Stomach (tissue), 8 donors: ENCODE measurements at regions not wholly inside any gene's neighbourhood (a gene's known extent, or its start where the extent isn't known, plus 50 kb on each side); places are given as distances from the start of the nearest gene placed in this dataset.

ENCODE experiments used
- DNase-seq, 2 donors: peaks; one replicate each; pipeline versions ENCODE4 v3.0.0 to v3.0.0-alpha.2; 2013 to 2019
- H3K27ac ChIP-seq, 5 donors: fragments of 200-600 bp in 4 of 5; sonication (generic) in 4 of 5; one replicate each; pipeline ENCODE4 v1.5.1; 2013 to 2019; ENCODE audit warnings: mild to moderate bottlenecking in 1 of 5, moderate library complexity in 1 of 5
- H3K27me3 ChIP-seq, 3 donors: fragments of 200-600 bp; sonication (generic); one replicate each; pipeline ENCODE4 v1.5.1; 2017 to 2019; ENCODE audit warnings: mixed run types in 1 of 3
- H3K36me3 ChIP-seq, 4 donors: fragments of 200-600 bp; sonication (generic); 1 replicate in 3 of 4; 2 replicates in 1 of 4; pipeline ENCODE4 v1.5.1; 2016 to 2019
- H3K4me1 ChIP-seq, 4 donors: fragments of 200-600 bp; sonication (generic); one replicate each; pipeline ENCODE4 v1.5.1; 2016 to 2019
- H3K4me3 ChIP-seq, 4 donors: fragments of 200-600 bp; sonication (generic) in 3 of 4; one replicate each; pipeline ENCODE4 v1.5.1; 2016 to 2019; ENCODE audit warnings: mild to moderate bottlenecking in 1 of 4
- H3K9me3 ChIP-seq, 4 donors: fragments of 200-600 bp; sonication (generic); one replicate each; pipeline ENCODE4 v1.5.1; 2016 to 2019
- CTCF ChIP-seq, 7 experiments: fragments of 450-650 bp in 4 of 7; fragments of 200-600 bp in 3 of 7; sonication (generic) in 3 of 7; IDR thresholded peaks; one replicate each; pipeline ENCODE4 v1.5.1; 2016 to 2019; ENCODE audit warnings: antibody characterized with exemption in 7 of 7, control low read depth in 2 of 7, mild to moderate bottlenecking in 1 of 7
- EP300 ChIP-seq: sonication (generic); formaldehyde crosslinking; IDR thresholded peaks from one replicate; pipeline ENCODE4 v1.6.1; 2017; ENCODE audit warnings: antibody characterized with exemption
- POLR2A ChIP-seq, 4 donors: fragments of 450-650 bp; IDR thresholded peaks; one replicate each; pipeline ENCODE4 v1.6.1; 2016; ENCODE audit warnings: antibody characterized with exemption in 4 of 4, control low read depth in 2 of 4, mild to moderate bottlenecking in 1 of 4, moderate library complexity in 1 of 4
- POLR2AphosphoS5 ChIP-seq, 3 donors: sonication (generic); formaldehyde crosslinking; IDR thresholded peaks; one replicate each; pipeline ENCODE4 v1.6.1; 2016; ENCODE audit warnings: antibody characterized with exemption in 3 of 3
- WGBS, 5 donors: extraction: QIAGEN DNeasy Blood & Tissue Kit in 3 of 5; methylation state at CpG; one replicate each; pipeline versions ENCODE4 v1.1.5 to v1.1.7; 2013 to 2018; 5-methylcytosine and 5-hydroxymethylcytosine counted together
- intact Hi-C: fragments of 100-400 bp; cut with DNase I; formaldehyde crosslinking; loops from one replicate; pipeline ENCODE4 v1.15.1; 2023; ENCODE audit warnings: low total_unique reads
- donor health status: healthy with polysubstance abuse.
- donor health status: Bipolar disorder and iron deficiency.
- donor health status: healthy.

GRCh38 chr11:29435421-29435820, 581.4 kb downstream of the KCNA4 start:
- no peak for DNase-seq
- Histone ChIP-seq H3K4me1 (no peaks in the 10 kb centered on the region), H3K9me3 (no peaks in the 10 kb centered on the region), H3K4me3 (no peak overlapping the region), H3K27me3 (no peaks in the 10 kb centered on the region), H3K36me3 (no peaks in the 10 kb centered on the region), H3K27ac (no peak overlapping the region)
- 54 to 89% (median 68%) methylated on average over 1 of the region's 1 CpG for WGBS, 5 donors
- intact Hi-C loops = no loop called here
- TF ChIP-seq POLR2A (IDR thresholded peaks at IDR 0.05) (no peak), POLR2AphosphoS5 (IDR thresholded peaks at IDR 0.05) (no peak), EP300 (no peak), CTCF (IDR thresholded peaks at IDR 0.05) (no peak)

GRCh38 chr11:29432719-29433325, 584.0 kb downstream of the KCNA4 start:
- no peak overlapping the region for H3K27ac ChIP-seq
- DNase-seq = peak in 1 of 2 donors; percentile 40
- 18 to 31% (median 25%) methylated on average over 3 of the region's 3 CpGs for WGBS, 5 donors
- no peaks in the 10 kb centered on the region for H3K36me3 ChIP-seq
- no peaks in the 10 kb centered on the region for H3K4me1 ChIP-seq
- TF ChIP-seq EP300 (no peak), POLR2A (IDR thresholded peaks at IDR 0.05) (no peak), POLR2AphosphoS5 (IDR thresholded peaks at IDR 0.05) (no peak), CTCF (IDR thresholded peaks at IDR 0.05) (peak in 2 of 7 experiments; percentile 28 to 43)
- no peaks in the 10 kb centered on the region for H3K9me3 ChIP-seq
- intact Hi-C loops = no loop called here
- no peaks in the 10 kb centered on the region for H3K27me3 ChIP-seq
- H3K4me3 ChIP-seq = no peak overlapping the region

DNA sequence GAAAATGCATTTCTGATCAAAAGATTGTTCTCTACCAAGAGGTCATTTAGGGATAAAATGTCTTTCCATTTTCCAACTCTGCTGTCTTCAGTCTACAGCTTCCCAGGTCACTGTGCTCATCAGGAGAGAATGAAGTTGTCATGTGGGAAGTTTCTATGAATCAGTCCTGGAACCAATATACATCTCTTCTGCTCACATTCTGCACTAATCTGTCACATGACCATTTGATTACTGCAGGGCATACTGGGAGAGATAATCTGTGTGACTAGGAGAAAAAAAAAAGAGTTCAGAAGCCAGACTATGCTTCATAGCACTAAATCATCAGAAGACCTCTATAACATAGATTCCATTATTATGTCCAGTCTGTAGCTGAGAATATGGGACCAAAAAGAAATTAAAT, 611.5 kb downstream of the KCNA4 start:
- H3K27ac ChIP-seq = no peak overlapping the region
- H3K4me1 ChIP-seq = no peaks in the 10 kb centered on the region
- H3K4me3 ChIP-seq = no peak overlapping the region
- no peaks in the 10 kb centered on the region for H3K9me3 ChIP-seq
- intact Hi-C loops = no loop called here
- no peaks in the 10 kb centered on the region for H3K27me3 ChIP-seq
- TF ChIP-seq POLR2A (IDR thresholded peaks at IDR 0.05) (no peak), POLR2AphosphoS5 (IDR thresholded peaks at IDR 0.05) (no peak), CTCF (IDR thresholded peaks at IDR 0.05) (no peak), EP300 (no peak)
- no peaks in the 10 kb centered on the region for H3K36me3 ChIP-seq
- DNase-seq = no peak

GRCh38 chr11:29395555-29396072, 621.2 kb downstream of the KCNA4 start:
- 56 to 71% (median 63%) methylated on average over 3 of the region's 3 CpGs for WGBS, 5 donors
- H3K4me1 ChIP-seq = no peaks in the 10 kb centered on the region
- H3K27me3 ChIP-seq = no peaks in the 10 kb centered on the region
- no peak for TF ChIP-seq POLR2A (IDR thresholded peaks at IDR 0.05)
- TF ChIP-seq POLR2AphosphoS5 (IDR thresholded peaks at IDR 0.05) = no peak
- TF ChIP-seq CTCF (IDR thresholded peaks at IDR 0.05) = no peak
- no peak for TF ChIP-seq EP300
- H3K4me3 ChIP-seq = no peak overlapping the region
- no peak for DNase-seq
- H3K9me3 ChIP-seq = no peaks in the 10 kb centered on the region
- no peaks in the 10 kb centered on the region for H3K36me3 ChIP-seq
- H3K27ac ChIP-seq = no peak overlapping the region
- intact Hi-C loops = no loop called here
